ENCODE measurements at regions not wholly inside any gene's neighbourhood (a gene's known extent, or its start where the extent isn't known, plus 50 kb on each side); places are given as distances from the start of the nearest gene placed in this dataset.

- ChIA-PET CTCF (no interaction called here), POLR2A (no interaction called here)
- H3K4me3 ChIP-seq (replicated peaks in 1 of 3; ENCODE audit: insufficient read depth in 1 of 3, low read depth in 1 of 3, low read length in 3 of 3) = no peak overlapping the region
- H3K4me2 ChIP-seq (ENCODE audit: insufficient read depth, low read length) = no peak overlapping the region
- BruUV-seq (replicated peaks) = no TSS peak
- no peak overlapping the region for H3K9ac ChIP-seq (replicated peaks; ENCODE audit: extremely low read depth, insufficient read depth, low read length)
- H4K20me1 ChIP-seq (replicated peaks; ENCODE audit: control insufficient read depth, extremely low read depth, insufficient read depth, low read length) = no peaks in the 10 kb centered on the region
- no peaks in the 10 kb centered on the region for H3K79me2 ChIP-seq (ENCODE audit: control insufficient read depth, insufficient read depth, low read length)
- dilution Hi-C loops (cut with MboI; ENCODE audit: extremely low pct_ligation_motif_present, low sequenced_read_pairs) (no loop called here), intact Hi-C loops (cut with micrococcal nuclease) (no loop called here)
- no peaks in the 10 kb centered on the region for H3K36me3 ChIP-seq (ENCODE audit: control insufficient read depth in 2 of 2, extremely low read depth in 1 of 2, insufficient read depth in 2 of 2, low read length in 2 of 2)
- H3K27me3 ChIP-seq (ENCODE audit: control insufficient read depth in 2 of 2, insufficient read depth in 2 of 2, low read length in 2 of 2) = no peaks in the 10 kb centered on the region
- H3K4me1 ChIP-seq (ENCODE audit: control insufficient read depth, extremely low read depth, insufficient read depth, low read length) = no peaks in the 10 kb centered on the region
- H3K9me3 ChIP-seq (replicated peaks; ENCODE audit: control insufficient read depth, insufficient read depth, low read length) = no peaks in the 10 kb centered on the region
- no peak overlapping the region for H2AFZ ChIP-seq (ENCODE audit: low read depth, low read length)
- FAIRE-seq (no peak), DNase-seq (ENCODE audit: low read depth, low spot score) (no peak)
- H3K27ac ChIP-seq (ENCODE audit: insufficient read depth, low read depth, low read length) = no peak overlapping the region
- no peaks in the 10 kb centered on the region for H3K9me1 ChIP-seq (replicated peaks; ENCODE audit: control insufficient read depth, extremely low read depth, insufficient read depth, low read length)
- TF ChIP-seq MYC (IDR thresholded peaks at IDR 0.05; ENCODE audit: low read depth, low read length) = no peak
- TF ChIP-seq CTCF (IDR thresholded peaks at IDR 0.05; ENCODE audit: extremely low read depth in 1 of 2, insufficient read depth in 1 of 2, low read depth in 1 of 2, low read length in 2 of 2) = no peak
- TF ChIP-seq EZH2 (IDR thresholded peaks at IDR 0.05; ENCODE audit: borderline replicate concordance, low read depth, low read length, severe bottlenecking) = no peak
- TF ChIP-seq JUN (IDR thresholded peaks at IDR 0.05; ENCODE audit: borderline replicate concordance, insufficient read depth, insufficient read length, low read depth) = no peak
These were observed 826.1 kb downstream of the SEMA5A start for GRCh38 chr5:8719796-8720195.

- Histone ChIP-seq H3K79me2 (ENCODE audit: control insufficient read depth, insufficient read depth, low read length) (no peaks in the 10 kb centered on the region), H3K9me3 (replicated peaks; ENCODE audit: control insufficient read depth, insufficient read depth, low read length) (no peaks in the 10 kb centered on the region), H3K27me3 (ENCODE audit: control insufficient read depth in 2 of 2, insufficient read depth in 2 of 2, low read length in 2 of 2) (no peaks in the 10 kb centered on the region), H3K36me3 (ENCODE audit: control insufficient read depth in 2 of 2, extremely low read depth in 1 of 2, insufficient read depth in 2 of 2, low read length in 2 of 2) (no peaks in the 10 kb centered on the region), H2AFZ (ENCODE audit: low read depth, low read length) (no peak overlapping the region), H3K4me2 (ENCODE audit: insufficient read depth, low read length) (no peak overlapping the region), H3K9me1 (replicated peaks; ENCODE audit: control insufficient read depth, extremely low read depth, insufficient read depth, low read length) (no peaks in the 10 kb centered on the region), H3K27ac (ENCODE audit: insufficient read depth, low read depth, low read length) (no peak overlapping the region), H3K4me3 (replicated peaks in 1 of 3; ENCODE audit: insufficient read depth in 1 of 3, low read depth in 1 of 3, low read length in 3 of 3) (no peak overlapping the region), H4K20me1 (replicated peaks; ENCODE audit: control insufficient read depth, extremely low read depth, insufficient read depth, low read length) (no peaks in the 10 kb centered on the region), H3K9ac (replicated peaks; ENCODE audit: extremely low read depth, insufficient read depth, low read length) (no peak overlapping the region), H3K4me1 (ENCODE audit: control insufficient read depth, extremely low read depth, insufficient read depth, low read length) (no peaks in the 10 kb centered on the region)
- ChIA-PET POLR2A (no interaction called here), CTCF (no interaction called here)
- intact Hi-C loops (cut with micrococcal nuclease) (no loop called here), dilution Hi-C loops (cut with MboI; ENCODE audit: extremely low pct_ligation_motif_present, low sequenced_read_pairs) (no loop called here)
- no peak for TF ChIP-seq POLR2A (IDR thresholded peaks at IDR 0.05; ENCODE audit: low read depth, low read length)
- no peak for TF ChIP-seq POLR2AphosphoS5 (IDR thresholded peaks at IDR 0.05; ENCODE audit: insufficient read depth, low read depth, low read length)
- TF ChIP-seq CTCF (IDR thresholded peaks at IDR 0.05; ENCODE audit: extremely low read depth in 1 of 2, insufficient read depth in 1 of 2, low read depth in 1 of 2, low read length in 2 of 2) = no peak
- no peak for TF ChIP-seq MYC (IDR thresholded peaks at IDR 0.05; ENCODE audit: low read depth, low read length)
- TF ChIP-seq EZH2 (IDR thresholded peaks at IDR 0.05; ENCODE audit: borderline replicate concordance, low read depth, low read length, severe bottlenecking) = no peak
- no peak for TF ChIP-seq MAX (IDR thresholded peaks at IDR 0.05; ENCODE audit: insufficient read depth, insufficient read length)
- no peak for TF ChIP-seq JUN (IDR thresholded peaks at IDR 0.05; ENCODE audit: borderline replicate concordance, insufficient read depth, insufficient read length, low read depth)
- TF ChIP-seq FOS (IDR thresholded peaks at IDR 0.05; ENCODE audit: borderline replicate concordance, insufficient read depth, low read length) = no peak
- no peak for TF ChIP-seq GATA2 (IDR thresholded peaks at IDR 0.05; ENCODE audit: insufficient read depth, insufficient read length, low read depth, low read length)
- FAIRE-seq = no peak
- no peak for DNase-seq (ENCODE audit: low read depth, low spot score)
- no TSS peak for BruUV-seq (replicated peaks)
These were observed 825.4 kb downstream of the SEMA5A start for GRCh38 chr5:8720506-8720905.

Measured in endothelial cell of umbilical vein (primary cell).